Endothelial cell of umbilical vein (primary cell): ENCODE measurements at regions not wholly inside any gene's neighbourhood (a gene's known extent, or its start where the extent isn't known, plus 50 kb on each side); places are given as distances from the start of the nearest gene placed in this dataset.

Source experiments
- CTCF ChIP-seq, 2 donors: IDR thresholded peaks; 1 replicate in 1 of 2; 2 replicates in 1 of 2; pipeline ENCODE4 v1.5.1; 2011; ENCODE audit warnings: low read length in 2 of 2, mild to moderate bottlenecking in 2 of 2, moderate library complexity in 2 of 2, control low read depth in 1 of 2, inconsistent platforms in 1 of 2, low read depth in 1 of 2; ENCODE audit not compliant: insufficient read depth in 1 of 2; ENCODE audit errors: extremely low read depth in 1 of 2
- EZH2 ChIP-seq: IDR thresholded peaks from 2 replicates; pipeline ENCODE4 v1.6.1; 2012; ENCODE audit warnings: borderline replicate concordance, low read depth, mild to moderate bottlenecking, moderate library complexity, low read length, inconsistent platforms; ENCODE audit not compliant: severe bottlenecking
- FOS ChIP-seq: IDR thresholded peaks from 2 replicates; pipeline ENCODE4 v1.6.1; 2011; ENCODE audit warnings: mild to moderate bottlenecking, low read length, moderate library complexity, borderline replicate concordance; ENCODE audit not compliant: insufficient read depth
- GATA2 ChIP-seq: IDR thresholded peaks from 2 replicates; pipeline ENCODE4 v1.7.0; 2011; ENCODE audit warnings: low read depth, mild to moderate bottlenecking, moderate library complexity, mixed read lengths, low read length; ENCODE audit not compliant: insufficient read length, insufficient read depth
- JUN ChIP-seq: IDR thresholded peaks from 2 replicates; pipeline ENCODE4 v1.6.1; 2011; ENCODE audit warnings: borderline replicate concordance, low read depth; ENCODE audit not compliant: insufficient read length, insufficient read depth
- MYC ChIP-seq: IDR thresholded peaks from one replicate; pipeline ENCODE4 v1.6.1; 2011; ENCODE audit warnings: mild to moderate bottlenecking, low read depth, low read length
- POLR2A ChIP-seq: IDR thresholded peaks from 2 replicates; pipeline ENCODE4 v1.6.1; 2012; ENCODE audit warnings: low read depth, mild to moderate bottlenecking, control low read depth, low read length
- POLR2AphosphoS5 ChIP-seq: IDR thresholded peaks from 2 replicates; pipeline ENCODE4 v1.6.1; 2012; ENCODE audit warnings: low read depth, mild to moderate bottlenecking, control low read depth, low read length, moderate library complexity; ENCODE audit not compliant: insufficient read depth
- TF ChIP-seq, protein P1 (sequence below): IDR thresholded peaks from 2 replicates; pipeline ENCODE4 v1.6.1; 2011; ENCODE audit not compliant: insufficient read depth, insufficient read length

GRCh38 chr13:72617186-72617585, 110.2 kb downstream of the MZT1 start:
- TF ChIP-seq CTCF (IDR thresholded peaks at IDR 0.05; ENCODE audit: extremely low read depth in 1 of 2, insufficient read depth in 1 of 2, low read depth in 1 of 2, low read length in 2 of 2) (no peak), JUN (no peak), EZH2 (no peak), MYC (no peak), POLR2A (no peak), POLR2AphosphoS5 (no peak), FOS (no peak), GATA2 (no peak)
- TF ChIP-seq, protein P1, sequence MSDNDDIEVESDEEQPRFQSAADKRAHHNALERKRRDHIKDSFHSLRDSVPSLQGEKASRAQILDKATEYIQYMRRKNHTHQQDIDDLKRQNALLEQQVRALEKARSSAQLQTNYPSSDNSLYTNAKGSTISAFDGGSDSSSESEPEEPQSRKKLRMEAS, result no peak
